ENCODE measurements at regions not wholly inside any gene's neighbourhood (a gene's known extent, or its start where the extent isn't known, plus 50 kb on each side); places are given as distances from the start of the nearest gene placed in this dataset.

DNA sequence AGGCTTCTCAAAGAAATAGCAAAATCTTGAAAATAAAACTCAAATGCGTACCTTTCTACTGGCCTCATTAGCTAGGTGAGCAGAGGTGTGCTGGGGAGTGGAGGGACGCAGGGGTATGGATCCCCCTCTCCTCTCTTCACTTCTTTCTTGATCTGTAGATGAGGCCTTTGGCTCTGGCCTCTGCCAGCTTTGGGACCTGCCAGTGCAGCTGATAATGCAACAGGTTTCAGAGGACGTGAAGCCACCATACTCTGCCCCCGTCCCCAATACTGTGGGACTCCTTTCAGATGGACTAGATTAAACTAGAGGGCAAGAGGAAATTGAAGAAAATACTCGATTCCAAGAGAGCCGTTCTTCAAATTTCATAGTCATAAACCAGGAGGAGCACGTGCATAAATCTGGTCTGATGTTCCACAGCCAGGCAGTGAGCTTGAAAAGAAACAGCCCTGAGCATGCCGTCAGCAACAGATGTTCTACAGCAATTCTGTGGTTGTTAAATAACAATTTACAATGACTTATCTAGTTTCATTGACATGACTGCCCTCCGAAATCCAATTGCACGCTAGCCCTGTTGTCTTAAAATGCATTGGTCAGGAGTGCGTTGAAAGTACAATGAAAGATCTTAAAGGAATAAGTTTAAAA is 245.3 kb upstream of the FOXQ1 start:
- Histone ChIP-seq H3K27ac (ENCODE audit: insufficient read depth, low read length) (no peak overlapping the region), H3K27me3 (ENCODE audit: control insufficient read depth, insufficient read depth, low read length) (no peaks in the 10 kb centered on the region), H2AFZ (ENCODE audit: low read length) (no peak overlapping the region), H3K79me2 (ENCODE audit: control insufficient read depth, insufficient read depth, low read length) (no peaks in the 10 kb centered on the region), H3K36me3 (ENCODE audit: control insufficient read depth, insufficient read depth, low read length) (no peaks in the 10 kb centered on the region), H3K4me3 (replicated peaks in 1 of 4; ENCODE audit: control extremely low read depth in 1 of 4, insufficient read depth in 1 of 4, low read depth in 3 of 4, low read length in 4 of 4) (no peak overlapping the region), H3K9me3 (ENCODE audit: control insufficient read depth, insufficient read depth, low read depth, low read length) (no peaks in the 10 kb centered on the region), H3K4me2 (ENCODE audit: extremely low read depth, insufficient read depth, low read length) (no peak overlapping the region), H3K9ac (ENCODE audit: insufficient read depth, low read length) (no peak overlapping the region), H3K4me1 (ENCODE audit: control insufficient read depth, extremely low read depth, insufficient read depth, low read length) (no peaks in the 10 kb centered on the region), H4K20me1 (ENCODE audit: control insufficient read depth, extremely low read depth, insufficient read depth, low read length) (no peaks in the 10 kb centered on the region)
- TF ChIP-seq EZH2 (IDR thresholded peaks at IDR 0.05; ENCODE audit: low read length, missing control alignments) = no peak
- TF ChIP-seq, protein P1, sequence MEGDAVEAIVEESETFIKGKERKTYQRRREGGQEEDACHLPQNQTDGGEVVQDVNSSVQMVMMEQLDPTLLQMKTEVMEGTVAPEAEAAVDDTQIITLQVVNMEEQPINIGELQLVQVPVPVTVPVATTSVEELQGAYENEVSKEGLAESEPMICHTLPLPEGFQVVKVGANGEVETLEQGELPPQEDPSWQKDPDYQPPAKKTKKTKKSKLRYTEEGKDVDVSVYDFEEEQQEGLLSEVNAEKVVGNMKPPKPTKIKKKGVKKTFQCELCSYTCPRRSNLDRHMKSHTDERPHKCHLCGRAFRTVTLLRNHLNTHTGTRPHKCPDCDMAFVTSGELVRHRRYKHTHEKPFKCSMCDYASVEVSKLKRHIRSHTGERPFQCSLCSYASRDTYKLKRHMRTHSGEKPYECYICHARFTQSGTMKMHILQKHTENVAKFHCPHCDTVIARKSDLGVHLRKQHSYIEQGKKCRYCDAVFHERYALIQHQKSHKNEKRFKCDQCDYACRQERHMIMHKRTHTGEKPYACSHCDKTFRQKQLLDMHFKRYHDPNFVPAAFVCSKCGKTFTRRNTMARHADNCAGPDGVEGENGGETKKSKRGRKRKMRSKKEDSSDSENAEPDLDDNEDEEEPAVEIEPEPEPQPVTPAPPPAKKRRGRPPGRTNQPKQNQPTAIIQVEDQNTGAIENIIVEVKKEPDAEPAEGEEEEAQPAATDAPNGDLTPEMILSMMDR (conservative IDR thresholded peaks at IDR 0.05 in 1 of 2, IDR thresholded peaks at IDR 0.05 in 1 of 2; ENCODE audit: low read depth in 1 of 2, low read length in 2 of 2) = no peak
- DNase-seq (ENCODE audit: low read depth in 2 of 2) = peak in 1 of 2 donors; percentile 30

DNA sequence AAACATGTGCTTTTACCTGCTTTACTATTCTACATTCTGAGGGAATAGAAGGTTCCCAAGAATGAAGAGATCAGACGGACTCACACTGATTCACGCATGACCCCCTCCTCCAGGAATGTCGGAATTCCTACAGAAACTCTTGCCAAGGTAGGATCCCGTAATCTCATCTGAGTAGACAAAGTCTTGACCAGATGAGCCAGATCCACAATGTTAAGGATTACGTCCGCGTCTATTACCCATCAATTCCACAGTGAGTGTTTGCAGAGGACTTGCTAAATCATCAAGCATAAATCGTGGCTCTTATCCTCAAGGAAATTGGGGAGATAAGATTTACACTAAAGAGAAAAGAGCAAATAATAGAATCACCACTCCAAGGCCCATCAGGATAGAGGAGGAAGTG is 245.9 kb upstream of the FOXQ1 start:
- Histone ChIP-seq H3K79me2 (ENCODE audit: control insufficient read depth, insufficient read depth, low read length) (no peaks in the 10 kb centered on the region), H3K9ac (ENCODE audit: insufficient read depth, low read length) (no peak overlapping the region), H3K4me1 (ENCODE audit: control insufficient read depth, extremely low read depth, insufficient read depth, low read length) (no peaks in the 10 kb centered on the region), H3K4me3 (replicated peaks in 1 of 4; ENCODE audit: control extremely low read depth in 1 of 4, insufficient read depth in 1 of 4, low read depth in 3 of 4, low read length in 4 of 4) (no peak overlapping the region), H3K27me3 (ENCODE audit: control insufficient read depth, insufficient read depth, low read length) (no peaks in the 10 kb centered on the region), H3K27ac (ENCODE audit: insufficient read depth, low read length) (no peak overlapping the region), H3K36me3 (ENCODE audit: control insufficient read depth, insufficient read depth, low read length) (no peaks in the 10 kb centered on the region), H2AFZ (ENCODE audit: low read length) (no peak overlapping the region), H3K9me3 (ENCODE audit: control insufficient read depth, insufficient read depth, low read depth, low read length) (no peaks in the 10 kb centered on the region), H3K4me2 (ENCODE audit: extremely low read depth, insufficient read depth, low read length) (no peak overlapping the region), H4K20me1 (ENCODE audit: control insufficient read depth, extremely low read depth, insufficient read depth, low read length) (no peaks in the 10 kb centered on the region)
- DNase-seq (ENCODE audit: low read depth in 2 of 2) = no peak
- TF ChIP-seq, protein P1 (conservative IDR thresholded peaks at IDR 0.05 in 1 of 2, IDR thresholded peaks at IDR 0.05 in 1 of 2; ENCODE audit: low read depth in 1 of 2, low read length in 2 of 2) = no peak
- no peak for TF ChIP-seq EZH2 (IDR thresholded peaks at IDR 0.05; ENCODE audit: low read length, missing control alignments)

DNA sequence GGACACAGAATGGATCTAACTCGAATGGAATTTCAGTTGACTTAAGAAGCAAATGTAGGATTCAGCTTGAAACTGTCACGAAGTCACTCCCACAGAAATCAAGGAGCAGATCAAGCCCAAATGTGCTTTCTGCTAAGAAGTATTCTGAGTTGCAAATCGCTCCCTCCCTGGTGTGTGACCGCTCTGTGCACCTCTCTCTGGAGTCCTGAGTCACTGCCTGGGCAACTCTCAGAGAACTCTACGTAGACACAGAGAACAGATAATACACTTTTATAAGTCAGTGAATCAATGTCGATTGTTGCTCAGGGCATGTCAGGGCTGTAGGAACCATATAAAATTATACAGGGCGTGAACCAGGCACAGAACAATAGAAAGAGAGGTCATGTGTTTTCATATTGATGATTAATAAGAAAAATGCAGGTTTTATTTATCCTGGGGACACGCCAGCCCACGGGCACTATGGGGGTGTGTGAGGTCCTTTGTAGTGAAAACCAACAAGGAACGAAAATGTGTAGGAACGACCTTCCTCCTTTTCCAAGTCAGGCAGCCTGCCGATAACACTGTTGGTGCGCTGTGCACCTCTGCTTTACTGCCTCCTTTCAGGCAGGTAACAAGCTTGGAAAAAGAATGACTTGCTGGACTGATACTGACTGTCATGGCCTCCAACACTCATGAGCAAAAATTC is 248.1 kb upstream of the FOXQ1 start:
- TF ChIP-seq EZH2 (IDR thresholded peaks at IDR 0.05; ENCODE audit: low read length, missing control alignments) = no peak
- TF ChIP-seq, protein P1 (conservative IDR thresholded peaks at IDR 0.05 in 1 of 2, IDR thresholded peaks at IDR 0.05 in 1 of 2; ENCODE audit: low read depth in 1 of 2, low read length in 2 of 2) = no peak
- H3K79me2 ChIP-seq (ENCODE audit: control insufficient read depth, insufficient read depth, low read length) = no peaks in the 10 kb centered on the region
- no peak overlapping the region for H2AFZ ChIP-seq (ENCODE audit: low read length)
- H3K36me3 ChIP-seq (ENCODE audit: control insufficient read depth, insufficient read depth, low read length) = no peaks in the 10 kb centered on the region
- H3K9ac ChIP-seq (ENCODE audit: insufficient read depth, low read length) = no peak overlapping the region
- H3K27me3 ChIP-seq (ENCODE audit: control insufficient read depth, insufficient read depth, low read length) = no peaks in the 10 kb centered on the region
- DNase-seq (ENCODE audit: low read depth in 2 of 2) = no peak
- no peaks in the 10 kb centered on the region for H3K9me3 ChIP-seq (ENCODE audit: control insufficient read depth, insufficient read depth, low read depth, low read length)
- H3K4me2 ChIP-seq (ENCODE audit: extremely low read depth, insufficient read depth, low read length) = no peak overlapping the region
- H4K20me1 ChIP-seq (ENCODE audit: control insufficient read depth, extremely low read depth, insufficient read depth, low read length) = no peaks in the 10 kb centered on the region
- no peak overlapping the region for H3K27ac ChIP-seq (ENCODE audit: insufficient read depth, low read length)
- no peaks in the 10 kb centered on the region for H3K4me1 ChIP-seq (ENCODE audit: control insufficient read depth, extremely low read depth, insufficient read depth, low read length)
- H3K4me3 ChIP-seq (replicated peaks in 1 of 4; ENCODE audit: control extremely low read depth in 1 of 4, insufficient read depth in 1 of 4, low read depth in 3 of 4, low read length in 4 of 4) = no peak overlapping the region
